Endothelial cell of umbilical vein (primary cell): ENCODE measurements at regions not wholly inside any gene's neighbourhood (a gene's known extent, or its start where the extent isn't known, plus 50 kb on each side); places are given as distances from the start of the nearest gene placed in this dataset.

Experiments
- BruUV-seq: library from RNA; stranded (reverse); fragments of 400-500 nt; replicated peaks from 2 replicates; lab custom pipeline; 2021; lab: Mats Ljungman, UMichigan
- CTCF ChIA-PET: fragments of 300-600, 350-600 bp; sonication (Branson Sonifier 250); formaldehyde crosslinking; loops from one replicate; lab custom pipeline; 2021; ENCODE audit warnings: antibody characterized with exemption, inconsistent platforms; lab: Charles Lee
- POLR2A ChIA-PET: fragments of 300-600, 350-600 bp; sonication (Branson Sonifier 250); formaldehyde crosslinking; loops from one replicate; lab custom pipeline; 2021; ENCODE audit warnings: antibody characterized with exemption, inconsistent platforms; lab: Charles Lee
- DNase-seq: peaks from one replicate; pipeline ENCODE4 v3.0.0-alpha.2; 2011; ENCODE audit warnings: low read depth, low spot score
- FAIRE-seq: peaks from 2 replicates; lab custom pipeline; 2011; peaks lifted over from hg19 to GRCh38; lab: Jason Lieb, UNC
- H2AFZ ChIP-seq: 2 replicates; pipeline ENCODE4 v1.6.0; 2012; ENCODE audit warnings: low read depth, low read length, control low read depth, inconsistent platforms
- H3K27ac ChIP-seq: 2 replicates; pipeline ENCODE4 v1.5.1; 2011; ENCODE audit warnings: low read depth, mild to moderate bottlenecking, control low read depth, low read length, moderate library complexity; ENCODE audit not compliant: insufficient read depth
- H3K27me3 ChIP-seq, 2 experiments: 2 replicates each; pipeline versions ENCODE4 v1.6.0 to v1.6.1; 2011; ENCODE audit warnings: low read length in 2 of 2, mixed read lengths in 1 of 2; ENCODE audit not compliant: control insufficient read depth in 2 of 2, insufficient read depth in 2 of 2
- H3K36me3 ChIP-seq, 2 experiments: 2 replicates in 1 of 2; 3 replicates in 1 of 2; pipeline ENCODE4 v1.5.1; 2011; ENCODE audit warnings: low read length in 2 of 2, mild to moderate bottlenecking in 1 of 2, moderate library complexity in 1 of 2; ENCODE audit not compliant: control insufficient read depth in 2 of 2, insufficient read depth in 2 of 2; ENCODE audit errors: extremely low read depth in 1 of 2
- H3K4me1 ChIP-seq: 3 replicates; pipeline ENCODE4 v1.5.1; 2011; ENCODE audit warnings: mild to moderate bottlenecking, low read length; ENCODE audit not compliant: control insufficient read depth, insufficient read depth; ENCODE audit errors: extremely low read depth
- H3K4me2 ChIP-seq: 2 replicates; pipeline ENCODE4 v1.6.1; 2011; ENCODE audit warnings: low read length, control low read depth, mixed read lengths; ENCODE audit not compliant: insufficient read depth
- H3K4me3 ChIP-seq, 3 experiments: fragments of 200-600 bp in 1 of 3; sonication (generic), shearing (Covaris generic) in 1 of 3; replicated peaks in 1 of 3; 2 replicates each; pipeline ENCODE4 v1.5.1; 2011 to 2016; ENCODE audit warnings: control low read depth in 3 of 3, low read length in 3 of 3, mild to moderate bottlenecking in 2 of 3, inconsistent platforms in 1 of 3, low read depth in 1 of 3, moderate library complexity in 1 of 3; ENCODE audit not compliant: insufficient read depth in 1 of 3
- H3K79me2 ChIP-seq: 2 replicates; pipeline ENCODE4 v1.6.0; 2012; ENCODE audit warnings: low read length, inconsistent platforms; ENCODE audit not compliant: control insufficient read depth, insufficient read depth
- H3K9ac ChIP-seq: replicated peaks from 2 replicates; pipeline ENCODE3; 2011; ENCODE audit warnings: low read length, control low read depth; ENCODE audit not compliant: insufficient read depth; ENCODE audit errors: extremely low read depth
- H3K9me1 ChIP-seq: replicated peaks from 3 replicates; pipeline ENCODE4 v1.6.0; 2011; ENCODE audit warnings: mild to moderate bottlenecking, low read length; ENCODE audit not compliant: control insufficient read depth, insufficient read depth; ENCODE audit errors: extremely low read depth
- H3K9me3 ChIP-seq: replicated peaks from 2 replicates; pipeline ENCODE4 v1.5.1; 2012; ENCODE audit warnings: low read length, inconsistent platforms; ENCODE audit not compliant: control insufficient read depth, insufficient read depth
- H4K20me1 ChIP-seq: replicated peaks from 2 replicates; pipeline ENCODE3; 2011; ENCODE audit warnings: mild to moderate bottlenecking, low read length; ENCODE audit not compliant: control insufficient read depth, insufficient read depth; ENCODE audit errors: extremely low read depth
- FOS ChIP-seq: IDR thresholded peaks from 2 replicates; pipeline ENCODE4 v1.6.1; 2011; ENCODE audit warnings: mild to moderate bottlenecking, low read length, moderate library complexity, borderline replicate concordance; ENCODE audit not compliant: insufficient read depth
- POLR2AphosphoS5 ChIP-seq: IDR thresholded peaks from 2 replicates; pipeline ENCODE4 v1.6.1; 2012; ENCODE audit warnings: low read depth, mild to moderate bottlenecking, control low read depth, low read length, moderate library complexity; ENCODE audit not compliant: insufficient read depth
- dilution Hi-C: fragments of 300-500 bp; cut with MboI; formaldehyde crosslinking; loops from one replicate; pipeline ENCODE4 v1.15.0; 2019; ENCODE audit warnings: low sequenced_read_pairs; ENCODE audit not compliant: extremely low pct_ligation_motif_present
- intact Hi-C: fragments of 100-400 bp; cut with micrococcal nuclease; formaldehyde crosslinking; loops from one replicate; pipeline ENCODE4 v1.10.0; 2022
- TF ChIP-seq, protein P1 (sequence below): IDR thresholded peaks from 2 replicates; pipeline ENCODE4 v1.6.1; 2011; ENCODE audit not compliant: insufficient read depth, insufficient read length

DNA sequence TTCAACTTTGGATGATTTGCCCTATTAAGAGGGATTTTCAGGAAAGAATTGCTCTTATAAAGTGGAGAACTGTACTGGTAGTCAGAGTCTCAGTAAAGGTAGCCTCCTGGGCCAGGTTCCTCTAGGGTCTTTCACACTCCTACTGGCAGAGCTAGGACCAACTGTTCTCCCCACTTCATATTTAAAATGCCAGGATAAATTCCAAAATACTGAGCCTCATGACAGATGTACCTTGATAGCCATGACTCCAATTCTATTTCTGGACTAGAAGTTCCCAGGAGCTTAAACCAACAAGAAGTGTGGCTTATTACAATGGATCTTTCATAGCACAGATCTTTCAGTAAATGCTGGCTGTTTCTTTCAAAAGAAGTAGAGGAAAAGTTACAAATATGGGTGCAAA lies 126.5 kb downstream of the C12orf75 start:
- Histone ChIP-seq H3K27ac (no peak overlapping the region), H2AFZ (no peak overlapping the region), H3K9me1 (no peaks in the 10 kb centered on the region), H3K9me3 (no peaks in the 10 kb centered on the region), H3K4me1 (peaks cover 32% of the 10 kb centered on the region), H4K20me1 (no peaks in the 10 kb centered on the region), H3K4me2 (no peak overlapping the region), H3K36me3 (no peaks in the 10 kb centered on the region), H3K79me2 (no peaks in the 10 kb centered on the region), H3K9ac (no peak overlapping the region), H3K27me3 (no peaks in the 10 kb centered on the region), H3K4me3 (no peak overlapping the region)
- FAIRE-seq: no peak
- TF ChIP-seq, protein P1, sequence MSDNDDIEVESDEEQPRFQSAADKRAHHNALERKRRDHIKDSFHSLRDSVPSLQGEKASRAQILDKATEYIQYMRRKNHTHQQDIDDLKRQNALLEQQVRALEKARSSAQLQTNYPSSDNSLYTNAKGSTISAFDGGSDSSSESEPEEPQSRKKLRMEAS: no peak
- no peak for DNase-seq
- no TSS peak for BruUV-seq
- intact Hi-C loops (no loop called here), dilution Hi-C loops (no loop called here)
- POLR2A ChIA-PET: interaction anchor here (1.1 kb wide), 1 partner anchor 11 kb away, joined by 3 read pairs; no protein-coding TSS in a partner anchor
- CTCF ChIA-PET: interaction anchor here (1.0 to 1.1 kb wide), 2 partner anchors 11 to 37 kb away, joined by 3 read pairs; no protein-coding TSS in a partner anchor

DNA sequence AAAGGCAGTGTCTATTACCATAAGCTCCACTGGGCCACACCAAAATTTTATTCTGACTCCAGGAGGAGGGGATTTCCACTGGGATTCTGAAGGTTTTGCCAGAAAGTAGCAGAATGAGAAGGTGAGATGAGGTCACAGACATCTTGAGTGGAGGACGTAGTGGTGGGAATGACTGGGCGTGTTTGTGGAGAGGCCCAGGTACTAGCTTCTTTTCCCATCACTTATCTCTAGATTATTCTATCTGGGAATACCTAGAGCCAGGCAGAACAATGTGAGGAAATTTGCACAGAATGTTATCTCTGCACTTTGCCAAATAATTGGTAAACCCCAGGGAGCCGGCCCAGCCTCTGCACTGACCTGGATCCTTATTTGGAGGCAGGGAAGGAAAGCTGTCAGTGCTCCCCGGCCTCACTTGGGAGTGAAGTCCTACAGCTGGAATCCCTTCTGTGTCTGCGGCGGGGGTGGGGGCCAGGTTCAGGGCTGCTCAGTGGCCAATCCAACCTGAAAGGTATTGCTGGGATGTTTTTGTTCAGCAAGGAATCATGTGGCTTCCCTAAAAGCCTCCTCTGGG lies 129.4 kb downstream of the C12orf75 start:
- H3K9ac ChIP-seq: no peak overlapping the region
- ChIA-PET CTCF (interaction anchor here (0.9 kb wide), 2 partner anchors 14 to 27 kb away, joined by 3 read pairs; no protein-coding TSS in a partner anchor), POLR2A (no interaction called here)
- H3K4me2 ChIP-seq: no peak overlapping the region
- peaks cover 43% of the 10 kb centered on the region for H3K4me1 ChIP-seq
- H3K4me3 ChIP-seq: no peak overlapping the region
- dilution Hi-C loops: no loop called here
- TF ChIP-seq FOS: no peak
- TF ChIP-seq, protein P1: no peak
- TF ChIP-seq POLR2AphosphoS5: no peak
- H3K27ac ChIP-seq: no peak overlapping the region
- no peaks in the 10 kb centered on the region for H3K27me3 ChIP-seq
- no peaks in the 10 kb centered on the region for H4K20me1 ChIP-seq
- no peaks in the 10 kb centered on the region for H3K79me2 ChIP-seq
- H3K9me3 ChIP-seq: no peaks in the 10 kb centered on the region
- peak overlapping the region; percentile 11 for H2AFZ ChIP-seq
- intact Hi-C loops: no loop called here
- no TSS peak for BruUV-seq
- no peaks in the 10 kb centered on the region for H3K36me3 ChIP-seq
- FAIRE-seq (no peak), DNase-seq (peak; percentile 32)
- no peaks in the 10 kb centered on the region for H3K9me1 ChIP-seq
